HEK293 (cell line): ENCODE measurements at regions not wholly inside any gene's neighbourhood (a gene's known extent, or its start where the extent isn't known, plus 50 kb on each side); places are given as distances from the start of the nearest gene placed in this dataset.

Source experiments
- CTCF ChIA-PET: fragments of 350-600 bp; formaldehyde crosslinking; extraction: SDS; loops from one replicate; lab custom pipeline; 2021; ENCODE audit warnings: antibody characterized with exemption; lab: Yijun Ruan, JAX
- POLR2A ChIA-PET: fragments of 300-600 bp; formaldehyde crosslinking; extraction: SDS; loops from one replicate; lab custom pipeline; 2020; ENCODE audit warnings: antibody characterized with exemption, inconsistent platforms; lab: Yijun Ruan, JAX
- H3K27ac ChIP-seq: fragments of 200-500 bp; sonication (Bioruptor generic); 2 replicates; pipeline ENCODE4 v1.5.1; 2014; ENCODE audit warnings: low read depth, low read length, control low read depth, inconsistent platforms; ENCODE audit errors: extremely low read depth
- H3K36me3 ChIP-seq, 2 experiments: fragments of 200-500 bp in 1 of 2; sonication (Bioruptor generic) in 1 of 2; 1 replicate in 1 of 2; 2 replicates in 1 of 2; pipeline ENCODE4 v1.5.1; 2014 to 2017; ENCODE audit warnings: inconsistent platforms in 2 of 2, low read length in 2 of 2; ENCODE audit not compliant: control insufficient read depth in 2 of 2, insufficient read depth in 1 of 2
- H3K4me1 ChIP-seq: fragments of 200-500 bp; sonication (Bioruptor generic); 2 replicates; pipeline ENCODE4 v1.5.1; 2014; ENCODE audit warnings: mild to moderate bottlenecking, low read length, inconsistent platforms; ENCODE audit not compliant: control insufficient read depth, insufficient read depth
- H3K4me3 ChIP-seq: 2 replicates; pipeline ENCODE4 v1.5.1; 2011; ENCODE audit warnings: low read depth, mild to moderate bottlenecking, control low read depth, low read length, moderate library complexity
- H3K9me3 ChIP-seq: fragments of 200-500 bp; sonication (Bioruptor generic); 2 replicates; pipeline ENCODE4 v1.5.1; 2014; ENCODE audit warnings: low read depth, low read length, inconsistent platforms; ENCODE audit not compliant: control insufficient read depth, insufficient read depth
- BCL11B ChIP-seq: fragments of 450-650 bp; formaldehyde crosslinking; IDR thresholded peaks from 2 replicates; pipeline ENCODE4 v1.5.1; 2016; ENCODE audit warnings: low read depth, missing biosample characterization, missing genetic modification characterization
- GLIS2 ChIP-seq: fragments of 450-650 bp; formaldehyde crosslinking; IDR thresholded peaks from 2 replicates; pipeline ENCODE4 v1.5.1; 2016; ENCODE audit warnings: missing biosample characterization, missing genetic modification characterization
- HOXC10 ChIP-seq: sonication (generic); formaldehyde crosslinking; IDR thresholded peaks from 2 replicates; pipeline ENCODE4 v1.8.1; 2023; ENCODE audit warnings: mild to moderate bottlenecking, missing genetic modification reagents
- OVOL3 ChIP-seq: fragments of 450-650 bp; formaldehyde crosslinking; IDR thresholded peaks from 2 replicates; pipeline ENCODE4 v1.5.1; 2016; ENCODE audit warnings: missing biosample characterization, missing genetic modification characterization
- REPIN1 ChIP-seq: fragments of 450-650 bp; formaldehyde crosslinking; IDR thresholded peaks from 2 replicates; pipeline ENCODE4 v1.5.1; 2017; ENCODE audit warnings: missing biosample characterization, missing genetic modification characterization, low read depth
- SETDB1 ChIP-seq: IDR thresholded peaks from one replicate; pipeline ENCODE4 v1.6.1; 2017; ENCODE audit warnings: mild to moderate bottlenecking, low read length, moderate library complexity, mixed read lengths; ENCODE audit not compliant: insufficient read length
- WT1 ChIP-seq: fragments of 450-650 bp; formaldehyde crosslinking; IDR thresholded peaks from 2 replicates; pipeline ENCODE4 v1.5.1; 2016; ENCODE audit warnings: missing biosample characterization, missing genetic modification characterization
- YY1 ChIP-seq: fragments of 450-650 bp; formaldehyde crosslinking; IDR thresholded peaks from 2 replicates; pipeline ENCODE4 v1.5.1; 2018; ENCODE audit warnings: missing biosample characterization, missing genetic modification characterization
- ZBTB1 ChIP-seq: fragments of 450-650 bp; formaldehyde crosslinking; IDR thresholded peaks from 2 replicates; pipeline ENCODE4 v1.5.1; 2016; ENCODE audit warnings: missing biosample characterization, missing genetic modification characterization
- ZBTB7A ChIP-seq: fragments of 450-650 bp; formaldehyde crosslinking; IDR thresholded peaks from 2 replicates; pipeline ENCODE4 v1.5.1; 2016; ENCODE audit warnings: low read depth, missing biosample characterization, missing genetic modification characterization
- ZFP37 ChIP-seq: fragments of 450-650 bp; formaldehyde crosslinking; IDR thresholded peaks from 2 replicates; pipeline ENCODE4 v1.5.1; 2016; ENCODE audit warnings: missing biosample characterization, missing genetic modification characterization
- ZNF146 ChIP-seq: fragments of 450-650 bp; formaldehyde crosslinking; IDR thresholded peaks from 2 replicates; pipeline ENCODE4 v1.5.1; 2016; ENCODE audit warnings: missing biosample characterization, missing genetic modification characterization
- ZNF19 ChIP-seq: fragments of 450-650 bp; formaldehyde crosslinking; IDR thresholded peaks from 2 replicates; pipeline ENCODE4; 2016; ENCODE audit warnings: missing biosample characterization, missing genetic modification characterization, low read depth
- ZNF211 ChIP-seq: fragments of 450-650 bp; formaldehyde crosslinking; IDR thresholded peaks from 2 replicates; pipeline ENCODE4 v1.5.1; 2016; ENCODE audit warnings: low read depth, missing biosample characterization, missing genetic modification characterization
- ZNF239 ChIP-seq: fragments of 450-650 bp; formaldehyde crosslinking; IDR thresholded peaks from 2 replicates; pipeline ENCODE4 v1.5.1; 2016; ENCODE audit warnings: missing biosample characterization, missing genetic modification characterization
- ZNF24 ChIP-seq: fragments of 450-650 bp; formaldehyde crosslinking; IDR thresholded peaks from 2 replicates; pipeline ENCODE4 v1.5.1; 2016; ENCODE audit warnings: missing biosample characterization, missing genetic modification characterization
- ZNF248 ChIP-seq: fragments of 450-650 bp; formaldehyde crosslinking; IDR thresholded peaks from 2 replicates; pipeline ENCODE4 v1.5.1; 2017; ENCODE audit warnings: missing biosample characterization, missing genetic modification characterization
- ZNF274 ChIP-seq, 2 experiments: fragments of 200-500 bp in 1 of 2; fragments of 450-650 bp in 1 of 2; sonication (Bioruptor generic) in 1 of 2; formaldehyde crosslinking in 1 of 2; IDR thresholded peaks; 2 replicates each; pipeline versions ENCODE4 v1.5.1 to v1.6.1; 2014 to 2016; ENCODE audit warnings: borderline replicate concordance in 1 of 2, inconsistent platforms in 1 of 2, low read length in 1 of 2, missing biosample characterization in 1 of 2, missing genetic modification characterization in 1 of 2
- ZNF292 ChIP-seq: fragments of 450-650 bp; formaldehyde crosslinking; IDR thresholded peaks from 2 replicates; pipeline ENCODE4 v1.5.1; 2016; ENCODE audit warnings: low read depth, missing biosample characterization, missing genetic modification characterization, borderline replicate concordance
- ZNF311 ChIP-seq: fragments of 450-650 bp; formaldehyde crosslinking; IDR thresholded peaks from 2 replicates; pipeline ENCODE4 v1.5.1; 2017; ENCODE audit warnings: missing biosample characterization, missing genetic modification characterization, borderline replicate concordance
- ZNF324 ChIP-seq: fragments of 450-650 bp; formaldehyde crosslinking; IDR thresholded peaks from 2 replicates; pipeline ENCODE4 v1.5.1; 2016; ENCODE audit warnings: missing biosample characterization, missing genetic modification characterization
- ZNF521 ChIP-seq: fragments of 450-650 bp; formaldehyde crosslinking; IDR thresholded peaks from 2 replicates; pipeline ENCODE4 v1.5.1; 2017; ENCODE audit warnings: missing biosample characterization, mild to moderate bottlenecking, missing genetic modification characterization
- ZNF626 ChIP-seq: fragments of 450-650 bp; sonication (Bioruptor Pico); formaldehyde crosslinking; IDR thresholded peaks from 2 replicates; pipeline ENCODE4 v1.5.1; 2018; ENCODE audit warnings: missing biosample characterization, missing genetic modification characterization, inconsistent platforms
- ZNF776 ChIP-seq: fragments of 450-650 bp; formaldehyde crosslinking; IDR thresholded peaks from 2 replicates; pipeline ENCODE4 v1.5.0; 2017; ENCODE audit warnings: missing biosample characterization, missing genetic modification characterization, borderline replicate concordance
- ZNF791 ChIP-seq: fragments of 450-650 bp; formaldehyde crosslinking; IDR thresholded peaks from 2 replicates; pipeline ENCODE4 v1.5.1; 2016; ENCODE audit warnings: missing biosample characterization, missing genetic modification characterization
- ZNF837 ChIP-seq: fragments of 450-650 bp; formaldehyde crosslinking; IDR thresholded peaks from 2 replicates; pipeline ENCODE4 v1.5.1; 2016; ENCODE audit warnings: missing biosample characterization, missing genetic modification characterization
- ZNF843 ChIP-seq: fragments of 450-650 bp; formaldehyde crosslinking; IDR thresholded peaks from 2 replicates; pipeline ENCODE4 v1.5.1; 2016; ENCODE audit warnings: missing biosample characterization, missing genetic modification characterization
- ZSCAN16 ChIP-seq: fragments of 450-650 bp; formaldehyde crosslinking; IDR thresholded peaks from 2 replicates; pipeline ENCODE4 v1.5.1; 2016; ENCODE audit warnings: missing biosample characterization, missing genetic modification characterization
- TF ChIP-seq, protein P1 (sequence below): fragments of 450-650 bp; formaldehyde crosslinking; IDR thresholded peaks from 2 replicates; pipeline ENCODE4 v1.5.1; 2016; ENCODE audit warnings: missing biosample characterization, missing genetic modification characterization
- TF ChIP-seq, protein P2 (sequence below): fragments of 450-650 bp; formaldehyde crosslinking; IDR thresholded peaks from 2 replicates; pipeline ENCODE4 v1.5.1; 2016; ENCODE audit warnings: missing biosample characterization, missing genetic modification characterization

DNA sequence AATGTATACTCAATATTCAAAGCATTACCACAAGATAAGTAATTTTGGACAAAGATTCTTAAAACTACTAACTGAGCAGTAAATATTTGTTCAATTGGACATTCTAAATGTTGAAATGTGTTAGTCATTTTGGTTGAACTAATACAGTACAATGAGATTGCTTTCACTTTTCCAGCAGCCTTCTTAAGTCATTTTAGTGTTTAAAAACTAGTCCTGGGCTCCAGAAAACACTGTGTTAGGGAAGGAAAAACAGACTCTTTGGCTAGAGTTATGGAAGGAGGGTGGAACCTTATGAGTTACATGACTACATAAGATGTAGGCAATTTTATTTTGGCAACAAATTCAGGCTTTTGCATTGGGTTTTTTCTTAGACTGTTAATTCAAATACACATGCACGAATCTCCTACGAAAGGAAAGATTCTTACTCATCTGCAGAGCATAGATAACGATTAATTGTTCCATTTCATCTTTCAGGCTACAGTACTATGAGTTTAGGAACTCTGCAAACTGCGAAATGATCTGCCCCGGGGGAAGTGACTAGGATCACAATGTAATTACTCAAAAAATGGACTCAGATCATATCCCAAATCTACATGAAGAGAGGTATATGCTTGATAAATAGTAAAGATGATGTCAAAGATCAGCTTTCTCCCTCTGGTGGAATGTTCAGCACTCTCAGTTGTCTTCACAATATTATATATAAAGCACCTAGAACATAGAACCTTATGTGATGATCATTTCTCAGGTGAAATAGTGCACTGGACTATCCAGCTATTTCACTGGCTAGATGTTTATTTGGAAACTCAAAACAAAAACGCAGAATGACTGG, 492.8 kb upstream of the MDFIC2 start:
- H3K36me3 ChIP-seq: no peaks in the 10 kb centered on the region
- CTCF ChIA-PET: no interaction called here
- no peak for TF ChIP-seq ZBTB7A (tag by site-specific recombination)
- POLR2A ChIA-PET: no interaction called here
- H3K27ac ChIP-seq: no peak overlapping the region
- no peak overlapping the region for H3K4me3 ChIP-seq
- no peaks in the 10 kb centered on the region for H3K9me3 ChIP-seq
- H3K4me1 ChIP-seq: no peaks in the 10 kb centered on the region

DNA sequence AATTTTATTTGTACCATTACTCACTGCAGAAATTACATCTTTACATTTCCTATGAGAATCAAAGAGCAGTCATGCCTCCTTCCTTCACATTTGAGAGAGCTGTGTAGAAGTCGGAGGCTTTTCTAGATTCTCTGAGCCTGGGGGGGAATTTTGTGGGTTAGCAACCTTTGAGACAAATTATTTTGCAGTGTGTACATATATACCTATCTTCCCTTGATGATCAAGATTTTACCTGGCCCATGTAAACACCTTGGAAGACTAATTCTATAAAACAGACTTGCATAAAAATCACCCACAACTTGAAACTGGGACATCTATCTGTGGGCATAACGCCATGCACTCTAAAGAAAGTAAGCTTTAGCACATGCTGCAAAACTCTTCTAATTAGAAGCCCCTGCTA, 491.5 kb upstream of the MDFIC2 start:
- H3K9me3 ChIP-seq: no peaks in the 10 kb centered on the region
- ChIA-PET POLR2A (no interaction called here), CTCF (interaction anchor here (0.5 to 0.6 kb wide), 2 partner anchors 158 to 1498 kb away, joined by 3 to 5 read pairs; no protein-coding TSS in a partner anchor)
- H3K27ac ChIP-seq: no peak overlapping the region
- no peaks in the 10 kb centered on the region for H3K4me1 ChIP-seq
- H3K4me3 ChIP-seq: no peak overlapping the region
- no peaks in the 10 kb centered on the region for H3K36me3 ChIP-seq
- TF ChIP-seq ZNF521 (tag by site-specific recombination) (no peak), ZSCAN16 (tag by site-specific recombination) (no peak), ZNF24 (tag by site-specific recombination) (no peak), OVOL3 (tag by site-specific recombination) (no peak), HOXC10 (CRISPR knock-in tag) (no peak), ZNF19 (no peak), YY1 (tag by site-specific recombination) (no peak), GLIS2 (tag by site-specific recombination) (no peak), BCL11B (tag by site-specific recombination) (no peak), ZNF776 (no peak), ZNF791 (no peak), ZNF837 (tag by site-specific recombination) (no peak)
- TF ChIP-seq, protein P1, sequence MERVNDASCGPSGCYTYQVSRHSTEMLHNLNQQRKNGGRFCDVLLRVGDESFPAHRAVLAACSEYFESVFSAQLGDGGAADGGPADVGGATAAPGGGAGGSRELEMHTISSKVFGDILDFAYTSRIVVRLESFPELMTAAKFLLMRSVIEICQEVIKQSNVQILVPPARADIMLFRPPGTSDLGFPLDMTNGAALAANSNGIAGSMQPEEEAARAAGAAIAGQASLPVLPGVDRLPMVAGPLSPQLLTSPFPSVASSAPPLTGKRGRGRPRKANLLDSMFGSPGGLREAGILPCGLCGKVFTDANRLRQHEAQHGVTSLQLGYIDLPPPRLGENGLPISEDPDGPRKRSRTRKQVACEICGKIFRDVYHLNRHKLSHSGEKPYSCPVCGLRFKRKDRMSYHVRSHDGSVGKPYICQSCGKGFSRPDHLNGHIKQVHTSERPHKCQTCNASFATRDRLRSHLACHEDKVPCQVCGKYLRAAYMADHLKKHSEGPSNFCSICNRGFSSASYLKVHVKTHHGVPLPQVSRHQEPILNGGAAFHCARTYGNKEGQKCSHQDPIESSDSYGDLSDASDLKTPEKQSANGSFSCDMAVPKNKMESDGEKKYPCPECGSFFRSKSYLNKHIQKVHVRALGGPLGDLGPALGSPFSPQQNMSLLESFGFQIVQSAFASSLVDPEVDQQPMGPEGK (tag by site-specific recombination): no peak

DNA sequence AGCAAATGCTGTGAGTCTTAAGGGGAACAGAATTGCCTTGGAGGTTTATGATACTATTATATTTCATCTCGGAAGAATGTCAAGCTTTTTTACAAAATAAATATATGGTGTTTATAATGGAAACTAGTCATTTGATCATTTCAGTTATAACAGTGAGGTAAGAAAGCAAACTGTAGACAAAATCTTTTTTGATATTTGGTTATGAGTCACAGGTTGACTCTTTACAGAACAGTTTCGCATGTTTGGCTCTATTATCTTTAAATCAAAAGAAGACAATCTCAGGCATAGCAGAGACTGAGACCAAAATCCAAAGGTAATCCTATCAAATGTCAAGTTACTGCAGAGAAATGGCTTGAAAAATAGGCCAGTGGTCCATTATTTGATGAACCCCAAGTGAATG, 490.9 kb upstream of the MDFIC2 start:
- H3K4me1 ChIP-seq: no peaks in the 10 kb centered on the region
- H3K4me3 ChIP-seq: no peak overlapping the region
- ChIA-PET CTCF (interaction anchor here (0.5 kb wide), 1 partner anchor 158 kb away, joined by 3 read pairs; no protein-coding TSS in a partner anchor), POLR2A (no interaction called here)
- no peaks in the 10 kb centered on the region for H3K36me3 ChIP-seq
- H3K27ac ChIP-seq: no peak overlapping the region
- H3K9me3 ChIP-seq: no peaks in the 10 kb centered on the region
- TF ChIP-seq ZNF274 (IDR thresholded peaks at IDR 0.05; ENCODE audit: low read length) (no peak), ZNF274 (tag by site-specific recombination; IDR thresholded peaks at IDR 0.05; ENCODE audit: borderline replicate concordance) (no peak), ZNF248 (tag by site-specific recombination) (no peak), ZNF324 (tag by site-specific recombination) (no peak), ZNF843 (no peak), ZNF239 (no peak), ZNF626 (tag by site-specific recombination) (no peak), ZNF146 (tag by site-specific recombination) (no peak), ZFP37 (tag by site-specific recombination) (no peak), REPIN1 (no peak), SETDB1 (no peak), ZNF311 (tag by site-specific recombination) (no peak), ZNF292 (tag by site-specific recombination) (no peak), ZBTB1 (no peak), ZNF211 (no peak), WT1 (tag by site-specific recombination) (no peak)
- TF ChIP-seq, protein P2, sequence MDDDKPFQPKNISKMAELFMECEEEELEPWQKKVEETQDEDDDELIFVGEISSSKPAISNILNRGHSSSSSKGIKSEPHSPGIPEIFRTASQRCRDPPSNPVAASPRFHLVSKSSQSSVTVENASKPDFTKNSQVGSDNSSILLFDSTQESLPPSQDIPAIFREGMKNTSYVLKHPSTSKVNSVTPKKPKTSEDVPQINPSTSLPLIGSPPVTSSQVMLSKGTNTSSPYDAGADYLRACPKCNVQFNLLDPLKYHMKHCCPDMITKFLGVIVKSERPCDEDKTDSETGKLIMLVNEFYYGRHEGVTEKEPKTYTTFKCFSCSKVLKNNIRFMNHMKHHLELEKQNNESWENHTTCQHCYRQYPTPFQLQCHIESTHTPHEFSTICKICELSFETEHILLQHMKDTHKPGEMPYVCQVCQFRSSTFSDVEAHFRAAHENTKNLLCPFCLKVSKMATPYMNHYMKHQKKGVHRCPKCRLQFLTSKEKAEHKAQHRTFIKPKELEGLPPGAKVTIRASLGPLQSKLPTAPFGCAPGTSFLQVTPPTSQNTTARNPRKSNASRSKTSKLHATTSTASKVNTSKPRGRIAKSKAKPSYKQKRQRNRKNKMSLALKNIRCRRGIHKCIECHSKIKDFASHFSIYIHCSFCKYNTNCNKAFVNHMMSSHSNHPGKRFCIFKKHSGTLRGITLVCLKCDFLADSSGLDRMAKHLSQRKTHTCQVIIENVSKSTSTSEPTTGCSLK (tag by site-specific recombination): no peak
